Right atrium auricular region (tissue), 2 donors: ENCODE measurements at regions not wholly inside any gene's neighbourhood (a gene's known extent, or its start where the extent isn't known, plus 50 kb on each side); places are given as distances from the start of the nearest gene placed in this dataset.
A peak's percentile ranks its signal among the peaks of the same experiment; 100 is the strongest.

Source experiments
- DNase-seq: peaks from one replicate; pipeline ENCODE4 v3.0.0-alpha.2; 2019; ENCODE audit warnings: low spot score
- H3K27ac ChIP-seq, 2 donors: fragments of 200-600 bp; sonication (generic); 1 replicate in 1 of 2; 2 replicates in 1 of 2; pipeline ENCODE4 v1.5.1; 2016 to 2019
- H3K27me3 ChIP-seq, 2 donors: fragments of 200-600 bp; sonication (generic); one replicate each; pipeline versions ENCODE4 v1.5.1 to v1.6.0; 2017 to 2019
- H3K36me3 ChIP-seq: fragments of 200-600 bp; sonication (generic); one replicate; pipeline ENCODE4 v1.5.1; 2016
- H3K4me1 ChIP-seq, 2 donors: fragments of 200-600 bp; sonication (generic); one replicate each; pipeline versions ENCODE4 v1.5.1 to v1.6.0; 2017 to 2019
- H3K4me3 ChIP-seq, 2 donors: fragments of 200-600 bp; sonication (generic); 1 replicate in 1 of 2; 2 replicates in 1 of 2; pipeline ENCODE4 v1.5.1; 2017 to 2019; ENCODE audit warnings: mild to moderate bottlenecking in 1 of 2, moderate library complexity in 1 of 2
- H3K9me3 ChIP-seq, 2 donors: fragments of 200-600 bp; sonication (generic); one replicate each; pipeline ENCODE4 v1.5.1; 2019
- CTCF ChIP-seq, 2 donors: fragments of 200-600 bp; sonication (generic); IDR thresholded peaks; one replicate each; pipeline ENCODE4 v1.5.1; 2019; ENCODE audit warnings: antibody characterized with exemption in 2 of 2

DNA sequence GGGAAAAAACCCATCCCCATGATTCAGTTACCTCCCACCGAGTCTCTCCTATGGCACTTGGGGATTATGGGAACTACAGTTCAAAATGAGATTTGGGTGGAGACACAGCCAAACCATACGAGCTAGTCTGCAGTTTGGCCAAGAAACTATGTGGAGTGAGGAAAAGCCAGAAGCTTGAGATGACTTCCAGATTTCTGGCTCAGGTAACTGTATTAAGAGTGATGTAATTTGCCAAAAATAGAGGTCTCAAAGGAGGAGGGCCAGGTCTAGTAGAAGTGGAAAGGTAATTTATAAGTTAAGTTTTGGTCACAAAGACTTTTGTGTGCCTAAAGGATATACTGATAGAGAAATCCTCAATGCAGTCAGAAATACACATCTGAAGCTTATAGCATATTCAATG, 279.7 kb upstream of the MGMT start:
- no peaks in the 10 kb centered on the region for H3K4me1 ChIP-seq
- DNase-seq, result no peak
- H3K36me3 ChIP-seq, result no peaks in the 10 kb centered on the region
- H3K27me3 ChIP-seq, result no peaks in the 10 kb centered on the region
- no peak overlapping the region for H3K4me3 ChIP-seq
- no peak for TF ChIP-seq CTCF (IDR thresholded peaks at IDR 0.05)
- no peak overlapping the region for H3K27ac ChIP-seq
- peaks cover 0 to 15% of the 10 kb centered on the region in 2 donors for H3K9me3 ChIP-seq

DNA sequence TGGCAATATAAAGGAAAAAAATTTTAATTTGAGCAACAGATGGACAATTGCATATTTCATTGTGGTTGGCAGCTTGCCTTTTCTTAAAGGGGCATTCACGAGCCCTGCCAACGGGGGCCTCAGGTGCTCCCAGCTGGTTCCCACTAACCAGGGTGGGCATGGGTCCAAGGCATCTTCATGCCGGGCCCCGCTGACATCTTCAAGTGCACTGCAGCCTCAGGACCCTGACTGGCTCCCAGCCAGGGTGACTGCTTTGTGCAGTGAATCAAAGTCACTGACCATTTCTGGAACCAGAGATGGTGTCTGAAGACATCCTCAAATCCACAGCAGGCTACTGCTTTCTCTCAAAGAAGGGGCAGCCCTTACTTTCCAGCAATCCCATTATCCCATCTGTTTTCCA, 275.2 kb upstream of the MGMT start:
- no peak for TF ChIP-seq CTCF (IDR thresholded peaks at IDR 0.05)
- no peak for DNase-seq
- no peak overlapping the region for H3K4me3 ChIP-seq
- H3K9me3 ChIP-seq, result peaks cover 0 to 15% of the 10 kb centered on the region in 2 donors
- H3K36me3 ChIP-seq, result no peaks in the 10 kb centered on the region
- no peaks in the 10 kb centered on the region for H3K4me1 ChIP-seq
- no peak overlapping the region for H3K27ac ChIP-seq
- no peaks in the 10 kb centered on the region for H3K27me3 ChIP-seq

GRCh38 chr10:129192344-129193128, 274.5 kb upstream of the MGMT start:
- no peak overlapping the region for H3K27ac ChIP-seq

DNA sequence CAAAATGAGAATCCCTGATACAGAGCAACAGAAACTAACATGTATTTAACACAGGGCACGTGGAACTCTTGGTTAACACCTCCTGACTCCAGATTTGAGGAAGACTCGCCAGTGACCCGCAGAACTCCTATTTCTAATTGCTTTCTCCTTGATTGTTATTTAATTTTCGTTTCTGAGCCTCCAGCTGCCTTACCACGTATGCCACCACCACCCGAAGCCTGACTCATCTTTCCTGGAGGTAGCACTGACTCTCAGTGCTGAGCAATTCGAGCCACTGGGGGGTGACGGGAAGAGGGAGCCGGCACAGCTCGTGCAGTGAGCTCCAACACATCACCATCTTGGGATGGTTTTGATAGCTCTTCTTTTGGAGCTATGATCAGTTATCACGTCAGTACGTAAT, 273.9 kb upstream of the MGMT start:
- no peak overlapping the region for H3K27ac ChIP-seq

More at GRCh38 chr10:129192344-129193128, 274.5 kb upstream of the MGMT start:
- Histone ChIP-seq H3K27me3 (no peaks in the 10 kb centered on the region), H3K9me3 (peaks cover 0 to 12% of the 10 kb centered on the region in 2 donors), H3K36me3 (no peaks in the 10 kb centered on the region), H3K4me3 (no peak overlapping the region), H3K4me1 (no peaks in the 10 kb centered on the region)
- no peak for TF ChIP-seq CTCF (IDR thresholded peaks at IDR 0.05)
- DNase-seq, result peak; percentile 82

DNA sequence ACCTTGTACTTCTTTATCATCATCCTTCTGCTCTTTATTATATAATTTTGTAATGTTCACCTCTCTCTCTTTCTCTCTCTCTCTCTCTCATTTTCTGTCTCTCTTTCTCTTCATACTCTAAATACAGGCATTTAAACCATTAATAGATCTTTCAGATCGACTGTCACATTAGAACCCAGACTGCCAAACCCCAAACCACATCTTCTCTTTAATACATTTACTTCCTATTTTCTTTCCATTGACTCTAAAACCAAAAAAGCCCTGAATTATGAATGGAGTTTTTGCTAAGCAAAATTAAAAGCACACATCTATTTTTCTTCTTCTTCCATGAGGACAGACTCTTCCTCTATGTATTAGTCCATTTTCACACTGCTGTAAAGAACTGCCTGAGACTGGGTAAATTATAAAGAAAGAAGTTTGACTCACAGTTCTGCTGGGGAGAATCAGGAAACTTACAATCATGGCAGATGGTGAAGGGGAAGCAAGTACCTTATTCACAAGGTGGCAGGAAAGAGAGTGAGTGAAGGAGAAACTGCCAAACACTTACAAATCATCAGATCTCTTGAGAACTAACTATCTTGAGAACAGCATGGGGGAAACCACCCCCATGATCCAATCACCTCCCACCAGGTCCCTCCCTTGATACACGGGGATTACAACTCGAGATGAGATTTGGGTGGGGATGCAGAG, 272.7 kb upstream of the MGMT start:
- no peak for TF ChIP-seq CTCF (IDR thresholded peaks at IDR 0.05)
- Histone ChIP-seq H3K4me1 (no peaks in the 10 kb centered on the region), H3K36me3 (no peaks in the 10 kb centered on the region), H3K9me3 (no peaks in the 10 kb centered on the region), H3K27ac (no peak overlapping the region), H3K27me3 (no peaks in the 10 kb centered on the region), H3K4me3 (no peak overlapping the region)
- no peak for DNase-seq

More for the DNA sequence above, 273.9 kb upstream of the MGMT start:
- no peak for TF ChIP-seq CTCF (IDR thresholded peaks at IDR 0.05)
- peak; percentile 67 for DNase-seq
- Histone ChIP-seq H3K4me3 (no peak overlapping the region), H3K9me3 (peaks cover 0 to 7% of the 10 kb centered on the region in 2 donors), H3K27me3 (no peaks in the 10 kb centered on the region), H3K36me3 (no peaks in the 10 kb centered on the region), H3K4me1 (no peaks in the 10 kb centered on the region)
